HG02885 (cell line): ENCODE measurements at regions not wholly inside any gene's neighbourhood (a gene's known extent, or its start where the extent isn't known, plus 50 kb on each side); places are given as distances from the start of the nearest gene placed in this dataset.
A peak's percentile ranks its signal among the peaks of the same experiment; 100 is the strongest.

ENCODE experiments used
- ATAC-seq: cut with Tn5 transposase; IDR thresholded peaks from one replicate; pipeline ENCODE4 v1.9.1; 2021; ENCODE audit warnings: mild to moderate bottlenecking; ENCODE audit not compliant: unreplicated experiment, poor library complexity

DNA sequence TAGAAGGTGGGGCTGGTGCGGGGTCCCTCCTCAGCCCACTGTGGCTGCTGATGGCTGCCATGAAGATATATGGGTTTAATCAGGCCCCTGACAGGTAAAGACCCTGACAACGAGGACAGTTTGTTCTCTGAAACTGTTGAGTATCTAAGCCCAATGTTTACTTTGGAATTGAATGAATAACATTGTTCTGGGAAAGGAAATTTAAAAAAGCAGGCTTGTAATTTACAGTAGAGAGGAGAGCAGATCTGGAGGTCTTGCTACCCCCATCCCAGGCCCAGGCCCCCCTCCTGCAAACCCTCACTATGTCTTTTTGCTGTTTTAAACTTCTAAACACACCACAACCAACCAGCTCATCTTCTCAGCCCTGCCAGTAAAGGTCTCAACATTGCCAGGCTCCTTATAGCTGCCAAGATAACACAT is 171.3 kb downstream of the CDC5L start:
- ATAC-seq, result no peak

DNA sequence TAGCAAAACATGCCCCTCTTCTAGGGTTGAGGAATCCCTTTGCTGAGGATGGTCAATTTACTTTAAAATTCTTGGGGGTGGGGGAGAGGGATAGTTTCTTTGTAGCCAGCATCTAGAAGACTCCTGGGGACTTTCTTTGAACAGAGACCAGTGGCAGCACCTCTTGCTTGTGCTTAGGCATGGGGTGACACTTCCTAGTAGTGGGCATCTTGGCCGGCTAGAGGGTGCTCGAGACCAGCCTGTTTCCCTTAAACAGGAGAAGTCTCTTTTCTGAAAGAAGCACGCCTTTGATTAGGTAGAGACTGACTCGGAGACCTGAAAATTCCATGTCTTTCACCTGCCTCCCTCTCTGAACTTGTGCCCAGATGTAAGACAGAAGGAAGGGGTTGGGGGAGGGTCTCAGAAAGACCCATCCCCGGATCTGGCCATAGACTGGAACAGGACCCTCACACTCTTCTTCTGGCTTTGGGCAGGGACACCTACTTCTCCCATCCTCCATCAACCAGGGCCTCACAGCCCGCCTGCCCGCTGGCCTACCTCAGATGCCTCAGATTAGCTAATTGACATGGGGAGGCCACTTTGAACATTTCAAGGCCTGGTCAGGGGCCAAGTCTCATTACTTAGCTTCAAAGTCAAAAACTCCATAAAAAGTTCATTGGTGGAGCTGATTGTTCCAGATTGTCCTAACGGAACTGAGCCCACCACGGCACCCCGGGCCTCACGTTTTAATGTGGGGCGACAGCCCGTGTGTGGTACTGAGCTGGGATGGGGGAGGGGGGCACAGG is 172.2 kb downstream of the CDC5L start:
- ATAC-seq, result no peak

DNA sequence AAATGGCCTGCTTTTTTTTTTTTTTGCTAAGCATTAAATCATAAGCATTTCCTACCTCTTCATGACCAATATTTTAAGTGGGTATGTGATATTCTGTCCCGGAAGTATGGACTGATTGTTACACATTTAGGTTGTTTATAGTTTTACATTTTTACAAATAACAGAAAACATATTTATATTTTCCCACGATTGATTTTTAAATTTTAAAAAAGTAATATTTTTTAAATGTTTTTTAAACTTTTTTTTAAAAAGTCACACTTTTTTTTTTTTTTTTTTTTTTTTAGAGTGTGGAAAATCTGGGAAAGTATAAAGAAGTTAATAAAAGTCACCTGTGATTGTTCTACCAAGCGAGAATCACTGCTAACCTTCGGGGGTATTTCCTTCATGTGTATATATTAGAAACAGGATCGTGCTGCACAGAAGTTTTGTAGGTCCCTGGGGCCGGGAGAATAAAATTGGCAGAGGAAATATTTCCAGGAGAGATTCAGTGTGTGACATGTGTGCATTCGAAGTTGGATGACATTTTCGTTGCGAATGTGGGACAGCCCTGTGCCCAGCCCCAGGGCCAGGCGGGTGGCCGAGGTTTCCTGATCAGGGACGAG is 173.1 kb downstream of the CDC5L start:
- no peak for ATAC-seq

DNA sequence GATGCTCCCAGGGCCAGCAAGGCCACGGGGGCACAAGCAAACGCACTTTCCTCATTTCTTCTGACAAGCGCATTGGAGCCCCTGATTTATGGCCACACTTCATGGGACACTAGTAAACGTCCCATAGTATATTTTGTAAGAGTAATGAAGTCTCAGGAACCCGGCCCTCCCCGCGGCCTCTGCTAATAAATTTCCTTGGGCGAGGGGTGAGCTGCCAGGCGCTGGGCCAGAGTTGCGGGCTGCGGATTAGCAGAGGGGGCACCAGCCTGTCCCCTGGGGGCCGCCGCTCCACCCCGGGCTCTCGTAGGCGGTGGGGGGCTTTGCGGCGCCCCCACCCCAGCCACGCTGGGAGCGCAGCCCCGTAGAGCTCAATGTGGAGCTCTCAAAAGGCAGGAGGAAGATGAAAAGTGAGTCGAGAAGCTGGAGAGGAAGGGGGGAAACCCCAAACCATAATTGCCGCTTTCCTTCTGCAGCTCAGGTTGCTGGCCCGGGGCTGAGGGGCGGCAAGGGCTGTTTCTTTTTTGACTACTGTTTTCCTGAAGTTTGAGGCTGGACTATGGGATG is 173.6 kb downstream of the CDC5L start:
- no peak for ATAC-seq

DNA sequence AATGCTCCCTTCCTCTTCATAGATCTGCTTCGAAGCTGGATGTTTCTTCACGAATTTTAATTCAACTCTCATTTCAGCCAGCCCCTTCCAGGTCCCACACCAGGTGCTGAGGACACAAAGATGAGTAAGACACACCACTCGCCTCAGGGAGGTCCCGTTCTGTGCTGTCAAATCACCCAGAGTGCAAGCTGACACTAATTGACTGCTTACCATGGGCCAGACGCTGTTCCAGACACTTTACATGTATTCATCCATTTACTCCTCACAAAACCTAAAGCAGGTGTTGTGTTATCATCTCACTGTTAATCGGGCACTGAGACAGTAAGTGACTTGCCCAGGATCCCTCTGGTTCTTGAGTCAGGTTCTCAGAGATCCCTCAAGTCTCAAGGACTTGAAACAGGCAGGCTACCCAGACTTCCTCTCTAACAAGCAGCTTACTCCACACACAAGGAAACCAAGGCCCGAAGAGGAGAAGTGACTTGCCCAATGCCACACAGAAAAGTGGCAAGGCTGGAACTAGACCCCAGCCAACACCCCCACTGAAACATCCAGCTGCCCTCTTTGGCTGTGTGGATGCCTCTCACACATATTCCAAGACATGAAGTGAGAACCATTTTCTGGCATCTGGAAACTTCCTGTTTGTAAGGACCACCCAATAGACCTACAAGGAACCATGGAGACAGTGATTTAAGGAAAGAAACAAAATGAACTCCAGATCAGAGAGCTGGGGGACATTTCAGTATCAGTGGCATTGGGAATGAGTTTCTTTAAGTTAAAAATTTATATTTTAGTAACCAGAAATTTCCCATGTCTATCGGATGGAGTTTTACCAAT is 174.5 kb downstream of the CDC5L start:
- no peak for ATAC-seq

DNA sequence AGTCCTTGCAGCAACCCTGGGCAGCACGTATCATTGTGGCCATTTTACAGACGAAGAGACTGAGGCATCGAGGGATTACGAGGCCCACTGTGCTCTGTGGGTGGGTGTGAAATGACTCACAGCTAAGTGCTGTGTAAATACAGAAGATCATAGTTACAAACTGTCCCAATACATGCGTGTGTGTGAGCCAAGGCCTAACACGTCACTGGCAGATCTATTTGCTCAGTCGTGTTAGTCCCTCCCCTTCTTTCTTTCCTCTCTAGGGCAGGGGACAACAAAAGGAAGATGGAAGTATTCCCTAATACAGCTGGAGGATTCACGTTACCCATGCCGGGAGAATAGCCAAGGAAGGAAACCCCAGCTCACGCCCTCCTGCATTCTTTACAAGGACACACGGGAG is 175.9 kb downstream of the CDC5L start:
- ATAC-seq, result no peak

DNA sequence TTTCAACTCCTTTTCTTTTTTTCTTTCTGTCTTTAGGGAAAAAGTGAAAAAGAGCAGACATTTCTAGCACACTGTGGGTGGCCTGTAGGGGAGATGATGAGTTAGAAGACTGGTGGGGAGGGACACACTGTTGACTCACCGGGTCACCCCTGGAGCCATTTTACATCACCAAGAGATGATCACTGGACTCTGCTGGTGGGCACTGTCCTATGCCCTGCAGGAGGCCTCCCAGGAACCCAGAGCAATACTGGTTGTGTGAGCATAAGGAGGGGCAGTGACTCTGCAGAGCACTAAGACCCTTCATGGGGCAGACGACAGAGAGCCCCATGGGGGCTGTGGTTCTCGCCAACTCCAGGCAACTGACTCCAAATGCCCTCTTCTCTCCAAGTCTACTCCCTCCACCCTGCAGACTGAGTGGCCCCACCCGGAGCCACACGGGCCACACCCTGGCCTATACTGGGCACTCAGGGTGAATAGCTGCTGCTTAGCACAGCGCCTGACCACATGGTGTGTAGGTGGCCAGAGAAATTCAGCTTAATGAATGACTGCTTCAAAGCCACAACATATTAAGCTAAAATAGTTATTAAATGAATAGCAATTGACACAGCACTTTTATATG is 177.5 kb downstream of the CDC5L start:
- ATAC-seq, result no peak

DNA sequence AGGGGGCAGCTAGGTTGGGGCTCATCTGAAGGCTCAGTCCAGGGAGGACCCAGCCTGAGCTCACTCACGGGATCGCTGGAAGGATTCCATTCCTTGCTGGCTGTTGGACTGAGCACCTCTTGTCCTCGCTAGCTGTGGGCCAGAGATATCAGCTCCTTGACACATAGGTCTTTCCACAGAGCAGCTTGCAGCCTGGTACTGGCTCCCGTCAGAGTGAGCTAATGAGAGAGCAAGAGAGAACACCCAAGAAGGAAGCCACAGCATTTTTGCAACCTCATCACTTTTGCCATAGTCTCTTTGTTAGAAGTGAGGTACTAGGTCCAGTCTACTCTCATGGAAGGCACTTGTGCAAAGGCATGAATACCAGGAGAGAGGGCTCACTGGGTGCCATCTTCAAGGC is 179.9 kb downstream of the CDC5L start:
- ATAC-seq, result no peak

DNA sequence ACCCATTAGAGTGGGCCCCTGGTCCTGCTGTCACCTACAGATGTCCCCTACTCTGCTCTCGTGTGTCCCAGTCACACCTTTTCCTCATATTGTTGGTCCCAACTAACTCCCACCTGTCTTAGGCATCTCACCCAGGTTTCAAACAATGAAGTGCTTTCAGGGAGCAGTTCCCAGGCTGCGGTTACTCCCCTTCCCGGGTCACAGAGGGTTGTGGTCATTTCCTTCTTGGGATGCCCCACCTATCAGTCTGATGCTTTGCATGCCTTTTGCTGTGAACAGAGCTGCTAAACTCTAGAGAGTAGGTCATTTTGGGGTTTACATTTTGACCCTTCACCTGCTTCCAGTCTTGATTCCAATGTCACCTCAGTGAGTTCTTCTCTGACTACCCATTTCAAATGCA is 181.6 kb downstream of the CDC5L start:
- ATAC-seq, result no peak

DNA sequence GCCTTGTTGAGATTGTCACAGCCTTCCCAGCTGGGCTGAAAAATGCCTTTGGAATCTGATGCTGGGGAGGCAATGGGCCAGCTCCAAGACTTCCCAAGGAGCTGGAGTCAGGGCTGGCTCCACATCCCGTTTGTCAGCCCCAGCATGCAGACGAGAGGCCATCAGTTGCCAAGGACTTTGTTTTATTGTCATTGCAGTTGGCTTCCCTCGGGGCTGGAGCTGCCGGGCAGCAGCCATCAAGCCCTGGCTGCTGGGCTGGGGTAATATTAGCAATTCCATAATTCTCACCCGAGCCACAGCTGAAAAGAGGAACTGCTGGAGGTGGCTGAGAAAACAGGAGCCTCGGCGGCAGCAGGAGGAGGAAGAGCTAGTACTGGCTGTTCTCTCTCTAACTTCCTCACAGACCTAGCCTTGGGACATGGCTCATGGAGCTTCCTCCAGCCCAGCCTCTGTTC is 182.5 kb downstream of the CDC5L start:
- ATAC-seq, result no peak

DNA sequence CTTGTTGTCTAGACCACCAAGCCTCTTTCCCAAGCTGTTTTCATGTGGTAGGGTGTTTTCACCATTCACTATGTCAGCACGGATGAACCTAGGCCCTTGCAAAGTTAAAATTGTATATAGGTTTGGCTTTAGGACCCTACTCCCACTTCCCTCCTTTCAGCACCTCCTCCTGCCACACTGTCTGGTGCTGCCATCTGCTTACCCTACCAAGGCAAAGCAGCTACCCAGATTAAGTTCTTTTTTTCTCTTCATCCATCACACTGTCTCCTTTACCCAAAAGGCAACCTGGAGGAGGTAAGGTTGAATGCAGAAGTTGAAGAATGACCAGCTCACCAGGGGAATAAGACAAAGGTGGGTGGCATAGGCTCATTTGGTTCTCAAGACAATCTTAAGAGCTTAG is 184.0 kb downstream of the CDC5L start:
- no peak for ATAC-seq

DNA sequence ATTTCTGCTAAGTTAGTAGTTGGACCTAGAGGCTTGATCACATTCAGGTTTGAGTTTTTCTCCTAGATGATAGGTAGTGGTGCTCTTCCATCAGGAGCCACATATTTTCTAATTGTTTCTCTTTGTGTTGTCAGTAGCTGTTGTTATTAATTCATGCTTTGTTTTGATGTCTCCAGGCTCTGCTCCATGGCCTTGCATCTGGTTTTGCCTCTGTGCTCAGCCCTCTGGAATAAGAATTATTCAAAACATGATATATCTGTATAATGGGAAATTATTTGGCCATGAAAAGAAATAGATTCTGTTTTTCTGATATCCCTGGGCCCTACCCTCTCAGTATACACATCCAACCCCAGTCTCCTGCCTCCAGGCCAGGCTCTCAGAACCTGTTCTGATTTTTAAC is 184.8 kb downstream of the CDC5L start:
- no peak for ATAC-seq

DNA sequence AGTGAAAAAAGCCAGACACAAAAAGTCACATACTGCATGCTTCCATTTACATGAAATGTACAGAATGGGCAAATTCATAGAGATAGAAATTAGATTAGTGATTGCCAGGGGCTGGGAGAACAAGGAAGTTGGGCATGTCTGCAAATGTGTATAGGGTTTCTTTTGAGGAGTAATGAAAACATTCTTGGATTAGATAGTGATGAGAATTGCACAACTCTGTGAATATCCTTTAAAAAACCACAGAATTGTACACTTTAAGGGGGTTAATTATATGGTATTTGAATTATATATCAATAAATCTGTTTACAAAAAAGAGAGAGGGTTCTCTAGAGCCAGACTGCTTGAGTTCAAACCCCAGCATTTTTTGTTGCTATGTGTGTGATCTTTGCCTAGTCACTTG is 188.1 kb downstream of the CDC5L start:
- ATAC-seq, result no peak

DNA sequence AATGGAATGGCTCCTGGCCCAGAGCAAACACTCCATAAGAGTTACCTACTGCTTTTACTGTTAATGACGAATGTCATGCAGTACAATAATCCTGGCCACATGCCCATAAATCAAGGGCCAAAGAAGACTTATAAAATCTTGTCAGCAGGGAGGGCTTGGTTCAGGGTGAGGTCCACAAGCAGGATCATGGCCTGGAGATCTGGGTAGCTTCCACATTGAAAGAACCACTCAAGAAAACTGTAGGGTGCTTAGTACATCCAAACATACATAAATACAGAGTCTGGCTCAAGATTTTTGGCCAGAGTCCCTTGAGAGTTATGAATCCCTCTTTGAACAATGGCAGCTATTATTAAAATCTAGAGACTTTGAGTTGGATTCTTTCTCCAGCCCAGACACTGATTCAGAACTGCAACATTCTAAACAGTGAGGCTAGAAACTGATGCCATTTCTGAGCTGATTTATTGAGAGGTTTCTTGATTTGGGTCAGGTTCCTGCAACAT is 188.7 kb downstream of the CDC5L start:
- no peak for ATAC-seq

DNA sequence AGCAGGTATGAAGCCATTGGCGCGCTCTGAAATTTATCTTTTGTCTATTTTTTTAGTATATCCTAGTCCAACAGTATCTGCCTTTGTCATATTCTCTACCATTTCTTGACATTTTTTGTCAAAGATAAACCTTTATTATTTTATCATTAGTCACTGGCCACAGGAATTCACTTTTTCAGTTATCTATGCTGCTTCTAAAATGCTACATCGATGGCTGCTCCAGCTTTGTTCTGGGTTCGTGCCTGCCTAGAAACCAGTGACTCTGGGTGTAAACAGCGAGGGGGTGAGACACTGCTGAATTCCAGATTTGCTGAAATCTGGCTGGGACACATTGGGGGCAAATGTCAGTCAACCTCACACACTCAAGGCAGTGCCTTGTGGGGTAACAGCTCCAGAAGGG is 193.4 kb downstream of the CDC5L start:
- no peak for ATAC-seq

DNA sequence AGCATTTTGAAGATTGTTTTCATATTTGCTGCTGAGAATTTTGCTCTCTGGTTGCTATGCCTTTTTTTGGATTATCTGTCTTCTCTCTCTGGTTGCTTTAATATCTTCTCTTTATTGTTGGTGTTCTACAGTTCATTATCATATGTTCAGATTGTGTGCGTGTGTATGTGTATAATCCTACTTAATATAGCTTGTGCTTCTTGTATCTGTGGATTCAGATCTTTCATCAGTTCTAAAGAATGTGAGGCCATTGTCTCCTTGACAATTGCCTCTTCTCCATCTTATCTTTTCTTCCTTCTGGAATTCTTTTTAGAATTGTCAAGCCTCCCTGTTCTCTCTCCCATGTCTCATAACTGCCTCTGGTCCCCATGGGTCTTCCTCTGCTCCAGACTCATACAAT is 195.4 kb downstream of the CDC5L start:
- ATAC-seq, result no peak

DNA sequence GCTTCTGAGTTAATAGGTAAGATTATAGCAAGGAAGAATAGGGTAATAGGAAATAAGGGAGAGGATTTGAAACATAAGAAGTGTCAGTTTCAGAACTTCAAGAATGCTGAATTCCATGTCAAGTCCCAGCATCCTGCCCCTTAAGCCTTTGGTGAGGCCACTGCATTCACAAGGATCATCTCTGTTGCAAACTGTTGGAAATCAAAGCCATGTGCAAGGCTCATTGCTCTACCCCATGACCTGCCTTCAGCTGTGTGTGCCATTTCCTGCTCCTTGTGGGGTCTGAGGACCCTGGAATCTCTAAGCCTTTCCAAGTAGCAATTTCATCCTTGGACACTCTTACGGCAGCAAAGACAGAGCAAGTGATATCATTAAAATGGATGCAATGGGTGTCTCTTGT is 203.0 kb downstream of the CDC5L start:
- no peak for ATAC-seq

DNA sequence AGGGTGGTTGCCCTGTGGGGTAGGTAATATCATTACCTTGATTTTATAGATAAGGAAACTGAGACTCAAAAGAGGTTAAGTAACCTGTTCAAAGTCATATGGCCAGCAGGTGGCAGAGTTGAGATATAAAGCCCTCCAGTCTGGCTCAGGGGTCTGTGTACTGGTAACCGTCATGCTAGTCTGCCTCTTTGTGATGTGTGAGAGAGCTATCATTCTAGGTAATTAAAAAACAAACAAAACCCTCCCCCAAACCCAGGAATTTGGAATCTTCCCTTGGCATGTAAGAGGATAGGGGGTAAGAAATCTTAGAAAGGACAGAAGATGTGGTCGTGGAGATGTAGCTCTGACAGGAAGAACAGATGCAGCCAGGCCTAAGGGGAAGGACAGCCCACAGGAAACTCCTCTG is 206.0 kb downstream of the CDC5L start:
- peak; percentile 63 for ATAC-seq

DNA sequence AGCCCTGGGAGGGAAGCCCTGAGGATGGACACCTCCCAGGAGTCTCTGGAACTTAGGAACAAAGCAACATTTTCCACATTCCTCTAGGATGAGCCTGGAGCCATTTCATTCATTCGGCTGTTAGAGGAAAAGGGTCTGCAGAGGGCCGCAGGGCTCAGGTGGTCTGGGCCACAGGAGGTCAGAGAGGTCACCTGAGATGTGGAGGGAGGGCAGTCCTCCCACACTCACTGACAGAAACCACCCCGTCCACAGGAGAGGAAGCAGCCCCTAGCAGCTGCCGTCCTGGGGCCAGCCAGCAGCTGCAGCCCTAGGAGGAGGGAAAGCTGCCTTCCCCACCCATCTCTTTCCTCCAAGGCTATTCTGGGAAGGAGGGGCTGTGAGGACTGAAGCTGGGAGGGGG is 207.0 kb downstream of the CDC5L start:
- no peak for ATAC-seq

DNA sequence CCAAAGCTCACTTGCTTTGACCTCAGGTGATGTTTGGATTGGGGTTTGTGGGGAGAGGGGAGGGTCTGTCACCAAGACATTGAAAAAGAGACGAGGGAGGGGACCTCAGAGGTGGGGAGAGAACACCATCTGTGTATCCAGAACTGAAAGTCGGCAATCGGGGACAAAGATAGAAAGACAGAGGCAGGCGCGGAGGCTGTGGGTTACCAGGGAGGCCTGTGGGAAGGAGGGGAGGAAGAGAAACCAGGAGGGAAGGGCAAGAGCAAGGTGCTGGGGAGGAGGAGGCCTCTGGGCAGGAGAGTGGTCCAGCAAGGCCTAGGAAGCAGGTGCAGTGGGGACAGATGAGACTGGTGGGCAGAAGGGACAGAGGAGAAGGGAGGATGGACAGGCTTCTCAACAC is 211.2 kb downstream of the CDC5L start:
- ATAC-seq, result no peak
